Loucy (cell line): ENCODE measurements at regions not wholly inside any gene's neighbourhood (a gene's known extent, or its start where the extent isn't known, plus 50 kb on each side); places are given as distances from the start of the nearest gene placed in this dataset.

Experiments used
- EZH2phosphoT487 ChIP-seq: fragments of 200-600 bp; IDR thresholded peaks from 2 replicates; pipeline ENCODE4 v1.6.1; 2018; ENCODE audit warnings: antibody characterized with exemption, mild to moderate bottlenecking, moderate library complexity, borderline replicate concordance
- TF ChIP-seq, protein P1 (sequence below): fragments of 200-600 bp; sonication (generic); conservative IDR thresholded peaks from 2 replicates; pipeline ENCODE4 v1.5.1; 2014; ENCODE audit warnings: mild to moderate bottlenecking, antibody characterized with exemption, low read length

DNA sequence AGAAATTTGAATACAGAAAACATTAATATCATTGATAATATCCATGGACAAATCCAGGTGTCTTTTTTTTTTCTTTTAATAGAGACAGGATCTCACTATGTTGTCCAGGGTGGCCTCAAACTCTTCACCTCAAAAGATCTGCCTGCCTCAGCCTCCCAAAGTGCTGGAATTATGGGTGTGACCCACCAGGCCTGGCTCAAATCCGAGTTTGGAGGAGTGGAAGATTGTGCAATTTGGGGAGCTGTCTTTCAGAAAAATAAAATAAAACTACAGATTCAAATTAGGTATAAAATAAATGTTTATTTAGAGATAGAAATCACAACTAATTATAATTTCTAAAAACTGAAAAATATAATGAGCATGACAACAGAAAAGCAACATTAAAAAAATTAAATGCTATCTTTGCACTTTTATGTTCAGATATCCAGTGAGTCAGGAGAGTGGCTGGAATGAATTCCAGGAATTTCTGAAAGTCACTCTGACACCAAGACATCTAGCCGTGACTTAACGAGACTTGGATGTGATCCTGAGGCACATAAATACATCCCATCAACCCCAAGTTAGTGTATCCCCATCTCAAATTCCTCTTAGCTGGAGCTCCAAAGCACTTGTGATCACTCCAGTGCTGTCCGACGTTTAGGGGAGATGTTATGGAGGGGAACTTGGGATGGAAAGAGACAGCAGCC lies 128.6 kb upstream of the THY1 start:
- TF ChIP-seq, protein P1, sequence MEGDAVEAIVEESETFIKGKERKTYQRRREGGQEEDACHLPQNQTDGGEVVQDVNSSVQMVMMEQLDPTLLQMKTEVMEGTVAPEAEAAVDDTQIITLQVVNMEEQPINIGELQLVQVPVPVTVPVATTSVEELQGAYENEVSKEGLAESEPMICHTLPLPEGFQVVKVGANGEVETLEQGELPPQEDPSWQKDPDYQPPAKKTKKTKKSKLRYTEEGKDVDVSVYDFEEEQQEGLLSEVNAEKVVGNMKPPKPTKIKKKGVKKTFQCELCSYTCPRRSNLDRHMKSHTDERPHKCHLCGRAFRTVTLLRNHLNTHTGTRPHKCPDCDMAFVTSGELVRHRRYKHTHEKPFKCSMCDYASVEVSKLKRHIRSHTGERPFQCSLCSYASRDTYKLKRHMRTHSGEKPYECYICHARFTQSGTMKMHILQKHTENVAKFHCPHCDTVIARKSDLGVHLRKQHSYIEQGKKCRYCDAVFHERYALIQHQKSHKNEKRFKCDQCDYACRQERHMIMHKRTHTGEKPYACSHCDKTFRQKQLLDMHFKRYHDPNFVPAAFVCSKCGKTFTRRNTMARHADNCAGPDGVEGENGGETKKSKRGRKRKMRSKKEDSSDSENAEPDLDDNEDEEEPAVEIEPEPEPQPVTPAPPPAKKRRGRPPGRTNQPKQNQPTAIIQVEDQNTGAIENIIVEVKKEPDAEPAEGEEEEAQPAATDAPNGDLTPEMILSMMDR = no peak
- TF ChIP-seq EZH2phosphoT487 = no peak
